Stromal cell of bone marrow (primary cell): ENCODE measurements at regions not wholly inside any gene's neighbourhood (a gene's known extent, or its start where the extent isn't known, plus 50 kb on each side); places are given as distances from the start of the nearest gene placed in this dataset.
A peak's percentile ranks its signal among the peaks of the same experiment; 100 is the strongest.
"Not testable (repeated sequence)": the region's sequence is repeated elsewhere in the genome, so short reads cannot be mapped to it uniquely, and the experiment has no call there.

Source experiments
- DNase-seq: peaks from one replicate; pipeline ENCODE4 v3.0.0-alpha.2; 2012; ENCODE audit warnings: low read depth

DNA sequence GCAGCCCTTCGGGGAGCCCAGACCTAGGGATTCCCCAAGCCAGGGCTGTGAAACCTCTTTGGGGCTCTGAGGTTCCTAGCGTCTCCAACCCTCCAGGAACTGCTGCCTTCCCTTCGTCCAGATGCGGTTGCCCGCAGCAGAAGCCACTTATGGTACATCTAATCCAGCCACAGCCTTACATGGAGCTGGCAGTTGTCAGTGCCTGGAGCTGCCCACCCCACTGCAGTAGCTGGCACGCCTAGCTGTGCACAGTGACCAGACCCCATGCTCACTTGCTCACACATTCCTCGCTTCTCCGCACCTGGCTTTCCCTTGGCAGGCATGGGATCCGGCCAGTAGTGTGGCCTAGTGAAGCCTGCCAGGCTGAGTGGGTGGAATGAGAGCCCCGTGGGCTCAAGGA lies 547.6 kb downstream of the TBC1D32 start:
- no peak for DNase-seq

GRCh38 chr6:120786256-120786655 lies 548.0 kb downstream of the TBC1D32 start:
- no peak for DNase-seq

DNA sequence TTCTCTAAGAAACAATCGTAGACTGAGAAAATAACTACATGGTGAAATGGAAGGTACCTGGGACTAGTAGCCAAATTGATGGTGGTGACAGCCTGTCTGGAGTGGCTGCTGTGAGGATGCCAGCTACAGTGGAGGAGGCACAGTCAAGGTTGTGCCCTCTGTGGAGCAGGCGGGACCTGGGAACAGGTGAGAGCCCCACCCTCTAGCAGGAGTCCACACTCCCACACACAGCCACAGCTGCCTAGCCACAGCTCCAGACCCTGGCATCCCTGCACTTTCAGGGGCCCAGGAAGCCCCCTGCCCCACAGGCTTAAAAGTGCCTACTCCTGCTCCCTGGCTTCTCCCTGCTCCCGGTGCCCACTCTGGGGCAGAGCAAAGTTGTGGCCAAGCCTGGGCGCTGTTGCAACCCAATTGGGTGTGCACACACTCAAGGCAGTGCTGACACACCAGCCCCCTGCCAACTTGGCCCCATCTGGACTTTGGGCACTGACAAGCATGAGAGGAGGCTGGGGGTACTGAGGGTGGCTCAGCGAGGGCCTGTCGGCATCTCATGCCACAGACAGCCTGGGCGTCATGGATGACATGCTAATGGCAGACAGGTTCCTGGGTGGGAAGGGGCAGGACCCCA lies 548.7 kb downstream of the TBC1D32 start:
- DNase-seq, result no peak

GRCh38 chr6:120779441-120779840 lies 554.8 kb downstream of the TBC1D32 start:
- no peak for DNase-seq

- no peak for DNase-seq
Measured at GRCh38 chr6:120775698-120776097, 558.6 kb downstream of the TBC1D32 start.

DNA sequence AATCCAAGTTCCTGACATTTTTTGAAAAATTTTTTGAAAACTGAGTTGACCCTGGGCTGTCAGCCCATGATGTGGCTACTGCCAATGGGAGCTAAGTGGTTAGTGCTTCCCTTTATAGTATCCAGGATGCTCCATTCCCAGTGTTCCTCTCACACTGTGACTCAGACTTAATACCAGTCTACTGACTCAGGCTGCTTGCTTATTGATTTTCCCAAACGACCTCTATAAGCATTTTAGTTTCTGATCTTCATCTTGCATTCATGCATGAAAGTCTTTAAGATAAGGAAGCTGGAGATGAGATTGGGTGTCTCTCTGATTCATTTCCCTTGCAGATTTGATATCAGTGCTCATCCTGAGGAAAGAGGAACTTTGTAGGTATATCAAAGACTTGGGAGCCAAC lies 560.0 kb downstream of the TBC1D32 start:
- DNase-seq, result peak; percentile 27

GRCh38 chr6:120771019-120771418 lies 563.3 kb downstream of the TBC1D32 start:
- DNase-seq, result no peak

GRCh38 chr6:120764312-120764711 lies 570.0 kb downstream of the TBC1D32 start:
- no peak for DNase-seq

- DNase-seq, result no peak
Measured at GRCh38 chr6:120759570-120759969, 574.7 kb downstream of the TBC1D32 start.

- DNase-seq, result not testable (repeated sequence)
Measured at GRCh38 chr6:120748574-120748973, 585.7 kb downstream of the TBC1D32 start.

- no peak for DNase-seq
Measured at GRCh38 chr6:120736740-120737139, 597.5 kb downstream of the TBC1D32 start.

DNA sequence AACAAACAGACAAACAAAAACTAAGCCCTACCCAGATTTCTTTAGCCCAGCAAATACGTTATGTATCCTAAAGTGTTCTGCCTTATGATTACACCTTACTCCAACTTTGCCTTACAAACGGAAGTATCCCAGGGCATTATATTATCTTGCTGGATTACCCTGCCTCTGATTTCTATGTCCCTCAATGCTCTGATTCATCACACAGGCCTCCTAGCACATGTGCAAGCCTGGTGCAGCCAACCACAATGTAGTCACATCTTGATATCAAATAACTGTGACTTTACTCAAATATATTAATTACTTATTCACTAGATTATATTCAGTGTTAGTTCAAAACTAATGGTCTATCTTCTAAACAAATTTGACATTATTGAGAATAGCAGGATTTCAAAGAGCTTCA lies 598.6 kb downstream of the TBC1D32 start:
- no peak for DNase-seq

DNA sequence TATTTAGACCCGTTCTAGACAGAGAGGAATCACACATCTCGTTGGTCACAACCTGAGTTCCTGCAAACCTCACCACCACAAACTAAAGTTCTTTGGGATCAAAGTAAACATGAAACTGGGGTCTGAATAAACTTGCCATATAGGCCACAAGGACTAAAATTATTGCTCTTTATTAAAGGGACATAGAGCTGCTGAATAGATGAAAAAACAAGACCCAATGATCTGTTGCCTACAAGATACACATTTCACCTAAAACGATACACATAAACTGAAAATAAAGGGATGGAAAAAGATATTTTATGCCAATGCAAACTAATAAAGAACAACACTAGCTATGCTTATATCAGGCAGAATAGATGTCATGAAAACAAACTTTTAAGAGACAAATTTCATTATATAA lies 623.0 kb downstream of the TBC1D32 start:
- DNase-seq, result no peak

- no peak for DNase-seq
Measured at GRCh38 chr6:120700001-120700400, 634.3 kb downstream of the TBC1D32 start.

DNA sequence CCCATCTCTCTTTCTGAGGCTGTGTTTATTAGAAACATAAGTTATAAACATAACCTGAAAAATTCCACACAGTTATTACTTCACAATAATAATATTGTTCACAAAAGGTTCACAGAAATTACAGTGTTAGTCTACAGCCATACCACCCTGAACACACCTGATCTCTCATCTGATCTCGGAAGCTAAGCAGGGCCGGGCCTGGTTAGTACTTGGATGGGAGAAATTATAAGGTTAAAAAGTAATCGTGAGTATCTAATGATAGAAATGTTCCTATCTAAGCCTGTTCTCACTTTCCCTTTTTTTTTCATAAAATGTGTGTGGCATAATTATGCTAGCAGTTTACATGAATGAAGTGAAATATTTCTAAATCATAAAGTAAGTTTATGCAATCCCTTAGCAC lies 647.8 kb downstream of the TBC1D32 start:
- no peak for DNase-seq

- DNase-seq, result no peak
Measured at GRCh38 chr6:120682145-120682544, 652.1 kb downstream of the TBC1D32 start.

GRCh38 chr6:120681204-120681603 lies 653.1 kb downstream of the TBC1D32 start:
- no peak for DNase-seq

DNA sequence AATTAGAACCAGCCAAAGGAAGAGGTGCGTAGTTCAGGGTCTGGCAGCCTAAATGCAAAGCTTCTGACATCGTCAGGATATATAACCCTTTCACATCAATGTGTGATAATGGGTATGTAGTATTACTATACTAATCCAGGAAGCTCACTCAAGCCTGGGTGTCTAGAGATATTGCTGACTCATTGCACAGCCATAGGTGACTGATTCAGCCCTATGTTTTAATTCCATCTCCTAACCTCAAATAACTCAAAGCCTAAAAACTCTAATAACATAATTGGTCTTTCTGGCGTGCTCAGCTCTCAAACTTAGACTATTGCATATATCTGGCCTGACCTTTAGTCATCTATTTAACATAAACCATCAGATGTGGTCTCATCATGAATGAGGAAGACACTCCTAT lies 658.4 kb downstream of the TBC1D32 start:
- no peak for DNase-seq

DNA sequence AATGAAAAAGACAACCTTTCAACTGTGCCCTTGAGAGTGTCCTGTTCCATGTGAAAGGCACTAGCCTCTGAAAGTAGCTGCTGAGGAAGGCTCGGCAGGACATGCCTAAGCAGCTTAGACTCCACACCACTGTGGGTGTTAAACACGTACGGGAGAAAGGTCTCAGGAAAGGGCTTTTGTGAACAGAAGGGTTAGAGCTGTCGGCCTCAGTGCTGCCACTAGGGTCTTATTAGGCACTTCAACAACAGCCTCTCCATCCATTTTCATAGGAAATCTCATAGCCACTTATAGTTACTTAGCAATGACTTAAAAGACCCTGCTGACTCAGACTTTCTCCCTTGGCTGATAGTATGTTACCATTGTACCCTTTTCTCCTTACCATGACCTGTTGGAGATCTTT lies 662.8 kb downstream of the TBC1D32 start:
- DNase-seq, result no peak

DNA sequence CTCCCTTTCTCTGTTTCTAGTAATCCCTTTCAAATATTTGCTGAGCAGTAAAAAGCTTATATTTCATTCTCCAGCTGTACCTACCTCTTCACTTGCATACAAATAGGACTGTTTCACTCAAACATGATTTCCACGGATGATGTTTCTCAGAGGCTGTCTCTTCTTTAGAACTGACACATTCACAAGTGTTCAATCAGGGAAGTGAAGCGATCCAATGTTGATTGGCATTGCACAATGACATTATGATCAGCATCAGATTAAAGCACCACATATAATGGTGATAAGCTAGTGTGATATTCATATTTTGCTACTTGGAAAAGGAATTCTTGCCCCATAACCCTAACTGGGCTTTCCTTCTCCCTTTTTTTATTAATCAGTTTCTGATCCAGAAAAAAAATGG lies 681.8 kb downstream of the TBC1D32 start:
- DNase-seq, result no peak

DNA sequence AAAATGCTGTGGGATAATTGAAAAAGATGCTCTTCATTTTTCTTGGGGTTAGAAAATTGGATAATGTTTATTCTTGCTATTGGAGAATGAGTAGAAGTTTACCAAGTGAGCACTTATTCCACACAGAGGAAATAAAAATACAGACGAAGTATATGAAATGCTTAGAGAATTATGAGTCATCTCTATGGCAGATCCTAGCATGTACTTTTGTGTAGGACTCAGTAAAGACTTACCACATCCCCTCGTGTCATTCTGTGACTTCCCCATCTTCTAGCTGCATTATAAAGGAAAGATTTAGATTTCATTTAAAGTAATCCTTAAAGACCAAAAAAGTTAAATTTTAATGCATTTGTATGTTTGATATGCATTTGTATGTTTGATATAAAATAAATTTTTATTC lies 685.6 kb downstream of the TBC1D32 start:
- DNase-seq, result no peak

DNA sequence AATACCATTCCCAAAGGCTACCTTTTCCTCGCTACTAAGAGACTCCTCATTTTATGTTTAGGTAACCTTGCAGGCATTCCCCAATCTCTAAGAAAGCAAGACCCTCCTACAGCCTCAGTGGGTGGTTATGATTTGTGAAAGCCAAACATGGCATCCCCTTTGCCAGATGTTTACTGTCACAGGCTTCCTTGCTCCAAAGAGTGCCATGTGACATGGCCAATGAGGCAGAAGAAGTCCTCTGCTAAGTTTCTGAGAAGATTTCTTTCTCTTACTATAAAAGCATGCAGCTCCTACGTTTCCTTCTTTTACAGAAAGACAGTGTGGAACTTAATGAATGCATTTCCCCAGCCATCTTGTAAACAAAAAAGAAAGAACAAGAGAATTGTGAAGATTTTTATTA lies 688.2 kb downstream of the TBC1D32 start:
- no peak for DNase-seq

DNA sequence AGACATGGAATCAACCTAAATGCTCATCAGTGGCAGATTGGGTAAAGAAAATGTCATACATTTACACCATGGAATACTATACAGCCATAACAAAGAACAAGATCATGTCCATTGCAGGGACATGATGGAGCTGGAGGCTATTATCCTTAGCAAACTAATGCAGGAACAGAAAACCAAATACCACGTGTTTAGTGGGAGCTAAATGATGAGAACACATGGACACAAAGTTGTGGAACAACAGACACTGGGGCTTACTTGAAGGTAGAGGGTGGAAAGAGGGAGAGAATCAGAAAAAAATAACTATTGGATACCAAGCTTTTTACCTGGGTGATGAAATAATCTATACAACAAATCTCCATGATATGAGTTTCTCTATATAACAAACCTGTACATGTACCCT lies 701.3 kb downstream of the TBC1D32 start:
- no peak for DNase-seq

- no peak for DNase-seq
Measured at GRCh38 chr6:120627612-120628011, 706.7 kb downstream of the TBC1D32 start.
